ENCODE measurements at regions not wholly inside any gene's neighbourhood (a gene's known extent, or its start where the extent isn't known, plus 50 kb on each side); places are given as distances from the start of the nearest gene placed in this dataset.

GRCh38 chr17:51548125-51548524 lies 287.8 kb downstream of the UTP18 start:
- DNase-seq (ENCODE audit: low read depth, low spot score) (no peak), FAIRE-seq (no peak)
- TF ChIP-seq, protein P1, sequence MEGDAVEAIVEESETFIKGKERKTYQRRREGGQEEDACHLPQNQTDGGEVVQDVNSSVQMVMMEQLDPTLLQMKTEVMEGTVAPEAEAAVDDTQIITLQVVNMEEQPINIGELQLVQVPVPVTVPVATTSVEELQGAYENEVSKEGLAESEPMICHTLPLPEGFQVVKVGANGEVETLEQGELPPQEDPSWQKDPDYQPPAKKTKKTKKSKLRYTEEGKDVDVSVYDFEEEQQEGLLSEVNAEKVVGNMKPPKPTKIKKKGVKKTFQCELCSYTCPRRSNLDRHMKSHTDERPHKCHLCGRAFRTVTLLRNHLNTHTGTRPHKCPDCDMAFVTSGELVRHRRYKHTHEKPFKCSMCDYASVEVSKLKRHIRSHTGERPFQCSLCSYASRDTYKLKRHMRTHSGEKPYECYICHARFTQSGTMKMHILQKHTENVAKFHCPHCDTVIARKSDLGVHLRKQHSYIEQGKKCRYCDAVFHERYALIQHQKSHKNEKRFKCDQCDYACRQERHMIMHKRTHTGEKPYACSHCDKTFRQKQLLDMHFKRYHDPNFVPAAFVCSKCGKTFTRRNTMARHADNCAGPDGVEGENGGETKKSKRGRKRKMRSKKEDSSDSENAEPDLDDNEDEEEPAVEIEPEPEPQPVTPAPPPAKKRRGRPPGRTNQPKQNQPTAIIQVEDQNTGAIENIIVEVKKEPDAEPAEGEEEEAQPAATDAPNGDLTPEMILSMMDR (optimal IDR thresholded peaks at IDR 0.05 in 1 of 3, IDR thresholded peaks at IDR 0.05 in 1 of 3, conservative IDR thresholded peaks at IDR 0.05 in 1 of 3; ENCODE audit: extremely low read depth in 1 of 3, insufficient read depth in 2 of 3, low read length in 3 of 3): no peak
- TF ChIP-seq EZH2 (IDR thresholded peaks at IDR 0.05; ENCODE audit: low read length): no peak
- dilution Hi-C loops (cut with MboI; ENCODE audit: extremely low pct_ligation_motif_present, low sequenced_read_pairs): no loop called here
- Histone ChIP-seq H2AFZ (ENCODE audit: control insufficient read depth, low read length) (no peak overlapping the region), H3K27ac (ENCODE audit: control insufficient read depth, insufficient read depth, low read length) (no peak overlapping the region), H3K36me3 (ENCODE audit: control insufficient read depth in 2 of 2, extremely low read depth in 1 of 2, insufficient read depth in 2 of 2, low read length in 2 of 2) (no peaks in the 10 kb centered on the region), H3K9me3 (ENCODE audit: control insufficient read depth, low read depth, low read length) (no peaks in the 10 kb centered on the region), H3K9me1 (ENCODE audit: control insufficient read depth, extremely low read depth, insufficient read depth, low read length) (no peaks in the 10 kb centered on the region), H3K9ac (ENCODE audit: control insufficient read depth, extremely low read depth, insufficient read depth, low read length) (no peak overlapping the region), H3K27me3 (ENCODE audit: control insufficient read depth, extremely low read depth, insufficient read depth, low read length) (no peaks in the 10 kb centered on the region), H3K4me3 (ENCODE audit: control insufficient read depth in 2 of 3, extremely low read depth in 1 of 3, insufficient read depth in 2 of 3, low read depth in 1 of 3, low read length in 3 of 3) (no peak overlapping the region), H3K79me2 (ENCODE audit: control insufficient read depth, insufficient read depth, low read length) (no peaks in the 10 kb centered on the region), H3K4me2 (ENCODE audit: control insufficient read depth, extremely low read depth, insufficient read depth, low read depth, low read length) (no peak overlapping the region), H4K20me1 (ENCODE audit: control insufficient read depth, extremely low read depth, insufficient read depth, low read length) (no peaks in the 10 kb centered on the region), H3K4me1 (ENCODE audit: control insufficient read depth, extremely low read depth, insufficient read depth, low read length) (no peaks in the 10 kb centered on the region)

- no peak for DNase-seq (ENCODE audit: low read depth, low spot score)
- no peaks in the 10 kb centered on the region for H3K79me2 ChIP-seq (ENCODE audit: control insufficient read depth, insufficient read depth, low read length)
- no peaks in the 10 kb centered on the region for H3K9me1 ChIP-seq (ENCODE audit: control insufficient read depth, extremely low read depth, insufficient read depth, low read length)
- H3K27me3 ChIP-seq (ENCODE audit: control insufficient read depth, extremely low read depth, insufficient read depth, low read length): no peaks in the 10 kb centered on the region
- no peak overlapping the region for H3K9ac ChIP-seq (ENCODE audit: control insufficient read depth, extremely low read depth, insufficient read depth, low read length)
- H4K20me1 ChIP-seq (ENCODE audit: control insufficient read depth, extremely low read depth, insufficient read depth, low read length): no peaks in the 10 kb centered on the region
- H3K4me2 ChIP-seq (ENCODE audit: control insufficient read depth, extremely low read depth, insufficient read depth, low read depth, low read length): no peak overlapping the region
- FAIRE-seq: no peak
- dilution Hi-C loops (cut with MboI; ENCODE audit: extremely low pct_ligation_motif_present, low sequenced_read_pairs): no loop called here
- H3K9me3 ChIP-seq (ENCODE audit: control insufficient read depth, low read depth, low read length): no peaks in the 10 kb centered on the region
- H3K4me3 ChIP-seq (ENCODE audit: control insufficient read depth in 2 of 3, extremely low read depth in 1 of 3, insufficient read depth in 2 of 3, low read depth in 1 of 3, low read length in 3 of 3): no peak overlapping the region
- no peak overlapping the region for H2AFZ ChIP-seq (ENCODE audit: control insufficient read depth, low read length)
- no peak for TF ChIP-seq EZH2 (IDR thresholded peaks at IDR 0.05; ENCODE audit: low read length)
- H3K27ac ChIP-seq (ENCODE audit: control insufficient read depth, insufficient read depth, low read length): no peak overlapping the region
- H3K36me3 ChIP-seq (ENCODE audit: control insufficient read depth in 2 of 2, extremely low read depth in 1 of 2, insufficient read depth in 2 of 2, low read length in 2 of 2): no peaks in the 10 kb centered on the region
- no peaks in the 10 kb centered on the region for H3K4me1 ChIP-seq (ENCODE audit: control insufficient read depth, extremely low read depth, insufficient read depth, low read length)
These were observed 294.8 kb downstream of the UTP18 start for GRCh38 chr17:51555153-51555552.

GRCh38 chr17:51559778-51560177 lies 299.4 kb downstream of the UTP18 start:
- Histone ChIP-seq H3K36me3 (ENCODE audit: control insufficient read depth in 2 of 2, extremely low read depth in 1 of 2, insufficient read depth in 2 of 2, low read length in 2 of 2) (no peaks in the 10 kb centered on the region), H4K20me1 (ENCODE audit: control insufficient read depth, extremely low read depth, insufficient read depth, low read length) (no peaks in the 10 kb centered on the region), H3K27ac (ENCODE audit: control insufficient read depth, insufficient read depth, low read length) (no peak overlapping the region), H3K9me3 (ENCODE audit: control insufficient read depth, low read depth, low read length) (no peaks in the 10 kb centered on the region), H3K4me2 (ENCODE audit: control insufficient read depth, extremely low read depth, insufficient read depth, low read depth, low read length) (no peak overlapping the region), H2AFZ (ENCODE audit: control insufficient read depth, low read length) (no peak overlapping the region), H3K4me1 (ENCODE audit: control insufficient read depth, extremely low read depth, insufficient read depth, low read length) (no peaks in the 10 kb centered on the region), H3K79me2 (ENCODE audit: control insufficient read depth, insufficient read depth, low read length) (no peaks in the 10 kb centered on the region), H3K27me3 (ENCODE audit: control insufficient read depth, extremely low read depth, insufficient read depth, low read length) (no peaks in the 10 kb centered on the region), H3K9me1 (ENCODE audit: control insufficient read depth, extremely low read depth, insufficient read depth, low read length) (no peaks in the 10 kb centered on the region), H3K9ac (ENCODE audit: control insufficient read depth, extremely low read depth, insufficient read depth, low read length) (no peak overlapping the region), H3K4me3 (ENCODE audit: control insufficient read depth in 2 of 3, extremely low read depth in 1 of 3, insufficient read depth in 2 of 3, low read depth in 1 of 3, low read length in 3 of 3) (no peak overlapping the region)
- FAIRE-seq (no peak), DNase-seq (ENCODE audit: low read depth, low spot score) (no peak)
- TF ChIP-seq, protein P1 (optimal IDR thresholded peaks at IDR 0.05 in 1 of 3, IDR thresholded peaks at IDR 0.05 in 1 of 3, conservative IDR thresholded peaks at IDR 0.05 in 1 of 3; ENCODE audit: extremely low read depth in 1 of 3, insufficient read depth in 2 of 3, low read length in 3 of 3): no peak
- TF ChIP-seq EZH2 (IDR thresholded peaks at IDR 0.05; ENCODE audit: low read length): no peak
- dilution Hi-C loops (cut with MboI; ENCODE audit: extremely low pct_ligation_motif_present, low sequenced_read_pairs): no loop called here
